ENCODE measurements at regions not wholly inside any gene's neighbourhood (a gene's known extent, or its start where the extent isn't known, plus 50 kb on each side); places are given as distances from the start of the nearest gene placed in this dataset.

GRCh38 chr14:76672123-76672522, 89.1 kb upstream of the VASH1 start:
- H3K4me3 ChIP-seq (ENCODE audit: low read depth, low read length), result no peak overlapping the region
- no peak for DNase-seq (ENCODE audit: low read depth)
- TF ChIP-seq CTCF (conservative IDR thresholded peaks at IDR 0.05; ENCODE audit: low read depth, low read length), result no peak

GRCh38 chr14:76673261-76673660, 88.0 kb upstream of the VASH1 start:
- no peak overlapping the region for H3K4me3 ChIP-seq (ENCODE audit: low read depth, low read length)
- no peak for TF ChIP-seq CTCF (conservative IDR thresholded peaks at IDR 0.05; ENCODE audit: low read depth, low read length)
- no peak for DNase-seq (ENCODE audit: low read depth)

GRCh38 chr14:76675046-76675445, 86.2 kb upstream of the VASH1 start:
- no peak for DNase-seq (ENCODE audit: low read depth)
- TF ChIP-seq CTCF (conservative IDR thresholded peaks at IDR 0.05; ENCODE audit: low read depth, low read length), result no peak
- H3K4me3 ChIP-seq (ENCODE audit: low read depth, low read length), result no peak overlapping the region

GRCh38 chr14:76676539-76676938, 84.7 kb upstream of the VASH1 start:
- no peak overlapping the region for H3K4me3 ChIP-seq (ENCODE audit: low read depth, low read length)
- DNase-seq (ENCODE audit: low read depth), result no peak

GRCh38 chr14:76677534-76678145, 83.6 kb upstream of the VASH1 start:
- no peak for TF ChIP-seq CTCF (conservative IDR thresholded peaks at IDR 0.05; ENCODE audit: low read depth, low read length)
- DNase-seq (ENCODE audit: low read depth), result no peak
- H3K4me3 ChIP-seq (ENCODE audit: low read depth, low read length), result no peak overlapping the region

More at GRCh38 chr14:76676539-76676938, 84.7 kb upstream of the VASH1 start:
- TF ChIP-seq CTCF (conservative IDR thresholded peaks at IDR 0.05; ENCODE audit: low read depth, low read length), result no peak

GRCh38 chr14:76678244-76678800, 82.9 kb upstream of the VASH1 start:
- TF ChIP-seq CTCF (conservative IDR thresholded peaks at IDR 0.05; ENCODE audit: low read depth, low read length), result no peak

GRCh38 chr14:76682367-76682766, 78.9 kb upstream of the VASH1 start:
- no peak for DNase-seq (ENCODE audit: low read depth)
- H3K4me3 ChIP-seq (ENCODE audit: low read depth, low read length), result no peak overlapping the region
- no peak for TF ChIP-seq CTCF (conservative IDR thresholded peaks at IDR 0.05; ENCODE audit: low read depth, low read length)

More at GRCh38 chr14:76678244-76678800, 82.9 kb upstream of the VASH1 start:
- no peak overlapping the region for H3K4me3 ChIP-seq (ENCODE audit: low read depth, low read length)
- no peak for DNase-seq (ENCODE audit: low read depth)
